GM19035 (cell line): ENCODE measurements at regions not wholly inside any gene's neighbourhood (a gene's known extent, or its start where the extent isn't known, plus 50 kb on each side); places are given as distances from the start of the nearest gene placed in this dataset.
A peak's percentile ranks its signal among the peaks of the same experiment; 100 is the strongest.

Experiments used
- ATAC-seq: cut with Tn5 transposase; IDR thresholded peaks from one replicate; pipeline ENCODE4 v1.9.1; 2021; ENCODE audit not compliant: unreplicated experiment

- no peak for ATAC-seq
Observed at GRCh38 chr20:11231742-11232648, 558.2 kb upstream of the JAG1 start.

GRCh38 chr20:11232896-11233295 is 559.1 kb upstream of the JAG1 start:
- no peak for ATAC-seq

- ATAC-seq = no peak
Observed at GRCh38 chr20:11234181-11234580, 560.4 kb upstream of the JAG1 start.

- no peak for ATAC-seq
Observed at GRCh38 chr20:11234608-11235007, 560.8 kb upstream of the JAG1 start.

GRCh38 chr20:11235058-11235457 is 561.3 kb upstream of the JAG1 start:
- ATAC-seq = no peak

GRCh38 chr20:11242320-11242719 is 568.5 kb upstream of the JAG1 start:
- no peak for ATAC-seq

- no peak for ATAC-seq
Observed at GRCh38 chr20:11245431-11245830, 571.6 kb upstream of the JAG1 start.

- no peak for ATAC-seq
Observed at GRCh38 chr20:11246251-11246775, 572.5 kb upstream of the JAG1 start.

GRCh38 chr20:11247046-11248010 is 573.5 kb upstream of the JAG1 start:
- ATAC-seq = no peak

GRCh38 chr20:11248011-11248409 is 574.2 kb upstream of the JAG1 start:
- ATAC-seq = no peak

GRCh38 chr20:11248687-11249638 is 575.2 kb upstream of the JAG1 start:
- ATAC-seq = no peak

GRCh38 chr20:11249683-11250082 is 575.9 kb upstream of the JAG1 start:
- ATAC-seq = no peak

- no peak for ATAC-seq
Observed at GRCh38 chr20:11252447-11252846, 578.6 kb upstream of the JAG1 start.

GRCh38 chr20:11255455-11255854 is 581.7 kb upstream of the JAG1 start:
- ATAC-seq = no peak

GRCh38 chr20:11255860-11256259 is 582.1 kb upstream of the JAG1 start:
- ATAC-seq = no peak

GRCh38 chr20:11260611-11261010 is 586.8 kb upstream of the JAG1 start:
- ATAC-seq = no peak

- no peak for ATAC-seq
Observed at GRCh38 chr20:11261533-11262000, 587.8 kb upstream of the JAG1 start.

GRCh38 chr20:11266571-11266970 is 592.8 kb upstream of the JAG1 start:
- ATAC-seq = no peak

- peak; percentile 52 for ATAC-seq
Observed at GRCh38 chr20:11267131-11267761, 593.4 kb upstream of the JAG1 start.
